ENCODE measurements at regions not wholly inside any gene's neighbourhood (a gene's known extent, or its start where the extent isn't known, plus 50 kb on each side); places are given as distances from the start of the nearest gene placed in this dataset.
"Not testable (repeated sequence)": the region's sequence is repeated elsewhere in the genome, so short reads cannot be mapped to it uniquely, and the experiment has no call there.

DNA sequence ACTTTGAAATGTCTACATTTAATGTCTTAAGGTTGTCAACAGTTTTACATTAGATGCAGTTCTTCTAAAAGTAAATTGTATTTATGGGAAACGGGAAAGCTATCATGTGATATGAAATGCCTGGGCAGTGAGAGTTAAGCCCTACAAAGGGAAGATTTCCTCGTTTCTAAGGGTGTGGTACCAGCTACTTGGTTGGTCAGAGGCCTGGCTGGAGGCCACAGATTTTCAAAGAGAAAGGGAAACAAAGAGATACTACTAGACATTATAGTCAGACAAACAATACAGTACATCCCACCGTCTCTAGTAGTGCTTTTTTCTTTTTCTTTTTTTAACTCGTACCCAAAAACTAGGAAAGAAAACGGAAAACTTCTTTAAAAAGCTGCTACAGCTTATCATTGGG, 467.8 kb downstream of the PCDH7 start:
- DNase-seq (ENCODE audit: low read depth in 2 of 2): no peak

- DNase-seq (ENCODE audit: low read depth in 2 of 2): no peak
Measured at GRCh38 chr4:31189938-31190337, 469.8 kb downstream of the PCDH7 start.

- no peak for DNase-seq (ENCODE audit: low read depth in 2 of 2)
Measured at GRCh38 chr4:31190671-31191070, 470.5 kb downstream of the PCDH7 start.

DNA sequence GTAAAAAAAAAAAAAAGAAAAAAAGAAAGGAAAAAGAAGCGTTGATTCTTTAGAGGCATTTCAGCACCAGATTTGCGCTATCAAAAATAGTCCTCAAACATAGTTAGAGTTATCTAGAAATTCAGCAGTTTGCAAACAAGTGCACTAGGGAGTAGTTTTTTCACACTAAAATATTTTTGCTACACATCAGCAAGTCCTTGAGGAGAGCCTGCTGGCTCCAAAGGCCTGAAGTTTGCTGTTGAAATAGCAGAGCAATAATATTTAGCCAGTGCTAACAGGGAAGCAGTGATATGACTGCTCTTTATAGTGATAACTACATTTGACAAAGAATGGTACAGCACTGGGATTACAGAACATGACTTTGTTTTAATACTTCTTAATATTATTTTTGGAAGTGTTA, 472.2 kb downstream of the PCDH7 start:
- no peak for DNase-seq (ENCODE audit: low read depth in 2 of 2)

DNA sequence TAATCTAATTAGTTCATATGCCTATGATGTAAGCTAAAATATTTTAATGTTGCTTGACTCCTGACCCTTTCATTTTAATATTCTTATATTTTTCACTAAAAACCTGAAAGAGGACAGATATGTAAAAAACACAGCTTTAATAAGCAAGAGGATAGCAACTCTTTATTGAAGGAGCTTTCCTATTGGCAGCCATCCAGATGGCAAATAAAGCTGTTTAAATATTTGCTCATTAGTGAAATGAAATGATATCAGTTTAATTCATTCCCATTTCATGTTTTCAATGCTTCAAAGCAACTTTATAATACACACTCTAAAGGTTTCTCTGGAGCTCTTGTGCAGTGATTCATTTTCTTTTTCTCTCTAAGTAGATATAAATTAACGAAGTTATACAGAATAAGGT, 473.4 kb downstream of the PCDH7 start:
- no peak for DNase-seq (ENCODE audit: low read depth in 2 of 2)

- no peak for DNase-seq (ENCODE audit: low read depth in 2 of 2)
Measured at GRCh38 chr4:31194823-31195222, 474.7 kb downstream of the PCDH7 start.

DNA sequence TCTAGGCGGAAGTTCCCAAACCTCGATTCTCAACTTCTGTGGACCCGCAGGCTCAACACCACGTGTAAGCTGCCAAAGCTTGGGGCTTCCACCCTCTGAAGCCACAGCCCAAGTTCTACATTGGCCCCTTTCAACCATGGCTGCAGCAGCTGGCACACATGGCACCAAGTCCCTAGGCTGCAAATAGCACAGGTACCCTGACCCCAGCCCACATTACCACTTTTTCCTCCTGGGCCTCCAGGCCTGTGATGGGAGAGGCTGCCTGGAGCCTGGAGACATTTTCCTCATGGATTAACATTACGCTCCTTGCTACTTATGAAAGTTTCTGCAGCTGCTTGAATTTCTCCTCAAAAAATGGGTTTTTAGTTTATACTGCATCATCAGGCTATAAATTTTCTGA, 479.5 kb downstream of the PCDH7 start:
- DNase-seq (ENCODE audit: low read depth in 2 of 2): no peak

DNA sequence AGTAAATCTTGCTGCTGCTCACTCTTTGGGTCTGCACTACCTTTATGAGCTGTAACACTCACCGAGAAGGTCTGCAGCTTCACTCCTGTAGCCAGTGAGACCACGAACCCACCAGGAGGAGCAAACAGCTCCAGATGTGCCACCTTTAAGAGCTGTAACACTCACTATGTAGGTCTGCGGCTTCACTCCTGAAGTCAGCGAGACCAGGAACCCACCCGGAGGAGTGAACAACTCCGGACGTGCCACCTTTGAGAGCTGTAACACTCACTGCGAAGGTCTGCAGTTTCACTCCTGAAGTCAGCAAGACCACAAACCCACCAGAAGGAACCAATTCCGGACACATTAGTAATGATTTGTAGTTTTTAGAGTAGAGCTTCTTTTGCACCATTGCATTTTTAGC, 481.9 kb downstream of the PCDH7 start:
- not testable (repeated sequence) for DNase-seq (ENCODE audit: low read depth in 2 of 2)

GRCh38 chr4:31204874-31205273, 484.7 kb downstream of the PCDH7 start:
- DNase-seq (ENCODE audit: low read depth in 2 of 2): no peak

DNA sequence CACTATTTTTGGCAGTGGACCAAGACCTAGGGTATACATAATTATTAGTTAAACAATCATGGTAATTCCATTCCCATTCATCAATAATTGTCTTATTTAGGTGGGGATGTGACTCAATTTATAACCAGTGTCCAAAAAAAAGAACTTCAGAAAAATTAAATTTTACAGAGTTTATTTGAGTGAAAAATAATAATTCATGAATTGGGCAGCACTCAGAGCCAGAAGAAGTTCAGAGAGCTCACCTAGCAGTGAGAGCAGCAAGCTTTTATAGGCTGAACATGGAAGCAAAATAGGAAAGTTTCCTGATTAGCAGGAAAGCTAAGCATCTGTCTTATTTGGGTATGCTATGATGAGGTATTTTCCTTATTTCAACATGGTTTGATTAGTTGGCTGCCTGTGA, 500.8 kb downstream of the PCDH7 start:
- no peak for DNase-seq (ENCODE audit: low read depth in 2 of 2)

GRCh38 chr4:31228068-31228467, 507.9 kb downstream of the PCDH7 start:
- no peak for DNase-seq (ENCODE audit: low read depth in 2 of 2)

- no peak for DNase-seq (ENCODE audit: low read depth in 2 of 2)
Measured at GRCh38 chr4:31230594-31230993, 510.4 kb downstream of the PCDH7 start.

GRCh38 chr4:31234494-31234893, 514.3 kb downstream of the PCDH7 start:
- DNase-seq (ENCODE audit: low read depth in 2 of 2): no peak

DNA sequence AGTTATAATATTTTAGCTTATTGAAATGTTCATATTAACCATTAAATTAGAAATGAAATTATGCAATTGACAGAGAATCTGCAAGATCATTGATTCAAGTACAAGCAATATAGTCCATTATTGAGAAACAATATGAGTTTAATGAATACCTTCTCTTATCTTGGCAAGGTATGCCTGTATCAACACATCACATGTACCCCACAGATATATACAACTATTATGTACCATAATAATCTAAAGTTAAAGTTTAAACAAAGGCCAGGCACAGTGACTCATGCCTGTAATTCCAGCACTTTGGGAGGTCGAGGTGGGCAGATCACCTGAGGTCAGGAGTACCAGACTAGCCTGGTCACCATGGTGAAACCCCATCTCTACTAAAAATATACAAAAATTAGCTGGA, 514.7 kb downstream of the PCDH7 start:
- no peak for DNase-seq (ENCODE audit: low read depth in 2 of 2)

DNA sequence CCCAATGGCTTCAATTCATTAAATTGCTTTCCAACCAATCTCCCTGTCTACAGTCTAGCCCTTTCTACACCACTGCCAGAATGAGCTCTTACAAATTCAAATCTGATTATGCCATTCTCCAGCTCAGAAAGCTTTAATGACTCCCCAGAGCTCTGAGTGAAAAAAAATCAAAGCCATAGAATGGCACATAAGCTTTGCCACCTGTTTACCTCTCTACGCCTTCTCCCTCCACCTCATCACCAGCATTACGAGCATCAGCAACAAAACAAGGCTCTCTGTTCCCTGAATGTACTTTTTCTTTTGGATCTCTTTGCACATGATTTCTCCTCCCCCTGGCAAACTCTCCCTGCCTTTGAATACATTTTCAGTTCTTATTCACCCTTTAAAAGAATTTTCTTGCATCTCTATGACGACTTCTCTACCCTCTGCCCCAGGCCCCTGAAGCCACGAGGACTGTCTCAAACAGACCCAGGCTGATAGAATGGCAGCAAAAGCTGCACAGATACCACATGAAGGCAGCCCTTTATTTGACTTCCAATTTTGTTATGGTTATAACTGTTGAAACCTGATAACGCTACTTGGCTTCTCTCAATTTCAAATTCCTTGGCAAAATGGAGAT, 516.0 kb downstream of the PCDH7 start:
- DNase-seq (ENCODE audit: low read depth in 2 of 2): no peak

DNA sequence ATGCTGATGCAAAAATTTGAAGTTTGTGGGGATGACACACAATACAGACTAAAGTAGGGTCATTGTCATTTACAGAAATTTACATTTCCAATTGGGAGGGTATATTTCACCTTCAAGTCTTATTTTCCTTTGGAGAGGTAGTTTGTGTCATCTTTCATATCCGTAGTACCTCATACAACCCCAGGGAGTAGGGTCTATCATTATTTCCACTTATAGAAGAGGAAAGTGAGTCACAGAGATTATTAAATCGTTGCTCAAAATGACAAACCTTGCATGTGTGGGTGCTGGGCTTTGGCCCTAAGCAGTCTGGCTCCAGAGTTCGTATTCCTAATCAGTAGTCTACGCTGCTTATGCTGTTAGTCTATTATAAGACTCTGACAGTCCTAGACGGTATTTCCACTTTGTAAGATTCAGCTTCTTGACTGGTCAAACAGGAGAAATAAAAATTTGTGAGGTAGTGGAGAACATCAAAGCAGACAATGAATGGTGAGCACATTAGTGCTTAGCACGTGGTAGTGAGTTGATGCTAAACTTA, 516.5 kb downstream of the PCDH7 start:
- DNase-seq (ENCODE audit: low read depth in 2 of 2): no peak

DNA sequence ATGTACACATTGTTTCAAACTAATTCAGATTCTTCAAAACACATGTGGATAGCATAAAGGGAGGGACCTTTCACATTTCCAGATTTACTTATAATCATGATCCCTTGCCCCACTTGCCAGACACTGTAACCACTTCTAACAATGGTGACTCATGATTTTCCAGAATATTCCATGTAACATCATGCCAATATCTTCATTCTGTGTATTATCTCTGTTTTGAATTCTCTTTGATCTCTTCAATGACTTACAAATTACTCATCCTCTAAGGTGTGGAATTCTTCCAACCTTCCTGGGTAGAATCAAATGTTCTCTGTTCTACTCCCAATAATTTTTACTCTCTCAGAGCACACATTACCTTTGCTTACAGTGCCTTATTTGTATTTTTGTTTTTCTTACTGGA, 517.1 kb downstream of the PCDH7 start:
- DNase-seq (ENCODE audit: low read depth in 2 of 2): no peak

- no peak for DNase-seq (ENCODE audit: low read depth in 2 of 2)
Measured at GRCh38 chr4:31239886-31240285, 519.7 kb downstream of the PCDH7 start.

DNA sequence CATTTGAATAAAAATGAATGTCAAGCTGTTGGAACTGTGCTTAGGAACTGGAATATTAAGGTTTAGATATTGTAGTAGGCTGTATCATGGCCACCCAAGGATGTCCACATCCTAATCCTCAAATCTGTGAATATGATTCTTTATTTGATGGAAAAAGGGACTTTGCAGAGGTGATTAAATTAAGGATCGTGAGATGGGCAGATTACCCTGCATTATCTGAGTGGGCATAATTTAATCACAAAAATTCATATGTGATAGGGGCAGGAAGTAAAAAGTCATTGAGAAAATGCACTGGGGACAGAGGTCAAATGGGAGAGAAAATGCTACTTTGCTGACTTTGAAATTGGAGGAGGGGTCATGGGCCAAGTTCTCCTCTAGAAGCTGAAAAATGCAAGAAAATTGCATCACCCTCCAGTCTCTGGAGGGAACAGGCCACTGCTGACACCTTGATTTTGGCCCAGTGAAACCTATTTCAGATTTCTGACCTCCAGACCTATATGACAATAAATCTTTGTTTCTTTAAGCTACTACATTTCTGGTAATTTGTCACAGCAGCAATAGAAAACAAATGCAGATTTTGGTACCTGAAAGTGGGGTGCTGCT, 521.4 kb downstream of the PCDH7 start:
- DNase-seq (ENCODE audit: low read depth in 2 of 2): no peak

DNA sequence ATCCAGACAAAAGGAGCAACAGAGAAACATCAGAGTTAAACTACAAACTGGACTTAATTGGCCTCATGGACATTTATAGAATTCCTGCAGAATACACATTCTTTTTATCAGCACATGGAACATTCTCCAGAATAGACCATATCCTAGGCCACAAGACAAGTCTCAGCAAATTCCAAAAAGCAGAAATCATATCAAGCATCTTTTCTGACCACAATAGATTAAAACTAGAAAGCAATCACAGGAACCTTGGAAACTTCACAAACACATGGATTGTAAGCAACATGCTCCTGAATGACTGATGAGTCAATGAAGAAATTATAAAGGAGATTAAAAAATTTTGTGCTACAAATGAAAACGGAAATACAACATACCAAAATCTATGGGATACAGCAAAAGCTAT, 526.7 kb downstream of the PCDH7 start:
- no peak for DNase-seq (ENCODE audit: low read depth in 2 of 2)

DNA sequence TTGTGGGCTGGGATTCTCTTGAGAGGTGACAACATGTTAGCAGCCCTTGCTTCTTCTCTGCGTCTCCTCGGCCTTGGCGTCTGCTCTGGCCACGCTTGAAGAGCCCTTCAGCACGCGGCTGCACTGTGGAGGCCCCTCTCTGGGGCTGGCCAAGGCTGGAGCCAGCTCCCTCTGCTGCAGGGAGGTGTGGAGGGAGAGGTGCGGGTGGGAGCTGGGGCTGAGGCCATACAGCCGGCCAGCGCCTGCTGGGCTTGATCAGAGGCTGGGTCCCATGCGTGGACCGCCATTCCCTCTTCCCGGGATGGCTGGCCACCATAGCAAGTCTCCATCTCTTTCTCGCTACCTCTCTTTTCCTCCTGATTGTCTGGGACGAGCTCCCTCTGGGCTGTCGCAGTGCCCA, 539.0 kb downstream of the PCDH7 start:
- DNase-seq (ENCODE audit: low read depth in 2 of 2): no peak

DNA sequence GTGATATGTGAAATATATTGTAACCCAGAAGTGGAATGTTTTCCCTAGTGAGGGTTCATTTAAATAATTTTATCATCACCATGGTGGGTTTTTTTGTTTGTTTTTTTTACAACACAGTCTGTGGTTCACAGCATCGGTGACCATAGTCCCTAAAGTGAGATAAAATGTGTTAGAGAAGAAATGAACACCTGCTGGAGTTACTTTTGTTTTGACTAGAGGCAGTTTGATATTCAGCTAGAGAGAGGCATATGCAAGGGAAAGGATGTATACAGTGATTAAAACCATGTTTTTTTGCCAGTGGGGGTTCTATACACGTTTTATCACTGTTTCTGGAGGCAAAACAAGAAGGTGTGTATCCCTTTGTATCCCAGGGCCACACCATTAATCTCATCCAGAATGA, 541.5 kb downstream of the PCDH7 start:
- DNase-seq (ENCODE audit: low read depth in 2 of 2): no peak

DNA sequence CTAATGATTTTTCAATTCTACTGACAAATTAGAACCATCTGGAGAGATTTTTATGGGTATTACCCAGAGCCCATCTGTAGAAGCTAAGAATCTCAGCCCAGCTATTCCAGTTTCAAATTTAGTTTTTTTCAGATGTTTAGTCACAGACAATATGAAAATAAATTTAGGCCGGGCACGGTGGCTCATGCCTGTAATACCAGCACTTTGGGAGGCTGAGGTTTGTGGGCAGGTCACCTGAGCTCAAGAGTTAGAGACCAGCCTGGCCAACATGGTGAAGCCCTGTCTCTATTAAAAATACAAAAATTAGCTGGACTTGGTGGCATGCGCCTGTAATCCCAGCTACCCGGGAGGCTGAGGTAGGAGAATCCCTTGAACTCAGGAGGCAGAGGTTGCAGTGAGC, 545.9 kb downstream of the PCDH7 start:
- DNase-seq (ENCODE audit: low read depth in 2 of 2): not testable (repeated sequence)

Data from stimulated activated CD8-positive, alpha-beta memory T cell treated with anti-CD3 and anti-CD28 coated beads, Interleukin-2, amount 100 ng/mL, for 48 hours (primary cell).